Thyroid gland (tissue), 4 donors: ENCODE measurements at regions not wholly inside any gene's neighbourhood (a gene's known extent, or its start where the extent isn't known, plus 50 kb on each side); places are given as distances from the start of the nearest gene placed in this dataset.

Experiments
- DNase-seq, 2 donors: peaks; one replicate each; pipeline ENCODE4 v3.0.0-alpha.2; 2019
- H3K27ac ChIP-seq, 3 donors: fragments of 200-600 bp; sonication (generic); 1 replicate in 2 of 3; 2 replicates in 1 of 3; pipeline ENCODE4 v1.5.1; 2016 to 2019; ENCODE audit warnings: mild to moderate bottlenecking in 1 of 3, moderate library complexity in 1 of 3
- H3K27me3 ChIP-seq: fragments of 200-600 bp; sonication (generic); one replicate; pipeline ENCODE4 v1.5.1; 2019
- H3K36me3 ChIP-seq, 2 donors: fragments of 200-600 bp; sonication (generic); one replicate each; pipeline ENCODE4 v1.5.1; 2016 to 2019
- H3K4me1 ChIP-seq, 2 donors: fragments of 200-600 bp; sonication (generic); one replicate each; pipeline ENCODE4 v1.5.1; 2017 to 2019
- H3K4me3 ChIP-seq, 3 donors: fragments of 200-600 bp; sonication (generic); replicated peaks in 1 of 3; 1 replicate in 2 of 3; 2 replicates in 1 of 3; pipeline ENCODE4 v1.5.1; 2016; ENCODE audit warnings: mild to moderate bottlenecking in 1 of 3
- H3K9me3 ChIP-seq: fragments of 200-600 bp; sonication (generic); one replicate; pipeline ENCODE4 v1.5.1; 2017
- POLR2A ChIP-seq, 2 donors: fragments of 450-650 bp; IDR thresholded peaks; one replicate each; pipeline ENCODE4 v1.6.1; 2017; ENCODE audit warnings: antibody characterized with exemption in 2 of 2, mild to moderate bottlenecking in 2 of 2, moderate library complexity in 1 of 2
- whole genome bisulfite sequencing, 2 donors: methylation state at CpG; one replicate each; pipeline ENCODE4 v1.1.5; 2017; 5-methylcytosine and 5-hydroxymethylcytosine counted together
- intact Hi-C: fragments of 100-400 bp; cut with DNase I; formaldehyde crosslinking; loops from one replicate; pipeline ENCODE4 v1.15.1; 2023
- TF ChIP-seq, protein P1 (sequence below), 6 experiments: fragments of 200-600 bp in 3 of 6; fragments of 450-650 bp in 3 of 6; sonication (generic) in 3 of 6; IDR thresholded peaks; one replicate each; pipeline ENCODE4 v1.5.1; 2016 to 2019; ENCODE audit warnings: antibody characterized with exemption in 6 of 6, mild to moderate bottlenecking in 2 of 6, inconsistent platforms in 1 of 6, moderate library complexity in 1 of 6

DNA sequence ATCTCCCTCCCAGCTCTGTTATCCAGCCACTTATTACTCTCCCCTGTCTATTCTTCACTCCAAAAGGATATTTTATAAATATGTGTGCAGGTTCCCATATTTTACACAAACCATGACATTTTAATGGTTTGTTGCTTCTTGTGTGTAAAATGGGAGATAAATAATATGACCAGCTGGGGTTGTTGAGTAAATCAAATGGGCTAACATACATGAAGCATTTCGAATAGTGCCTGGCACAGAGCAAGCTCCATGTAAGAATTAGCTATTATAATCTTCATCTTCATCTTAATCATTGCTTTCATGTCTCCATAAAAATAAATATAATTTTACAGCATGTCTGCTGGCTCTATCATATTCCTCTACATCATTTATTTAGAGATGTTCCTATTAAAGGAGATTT lies 283.1 kb downstream of the RAD51AP2 start:
- DNase-seq, result no peak
- Histone ChIP-seq H3K9me3 (no peaks in the 10 kb centered on the region), H3K27me3 (no peaks in the 10 kb centered on the region), H3K27ac (no peak overlapping the region), H3K4me3 (no peak overlapping the region), H3K4me1 (no peaks in the 10 kb centered on the region), H3K36me3 (no peaks in the 10 kb centered on the region)
- TF ChIP-seq, protein P1, sequence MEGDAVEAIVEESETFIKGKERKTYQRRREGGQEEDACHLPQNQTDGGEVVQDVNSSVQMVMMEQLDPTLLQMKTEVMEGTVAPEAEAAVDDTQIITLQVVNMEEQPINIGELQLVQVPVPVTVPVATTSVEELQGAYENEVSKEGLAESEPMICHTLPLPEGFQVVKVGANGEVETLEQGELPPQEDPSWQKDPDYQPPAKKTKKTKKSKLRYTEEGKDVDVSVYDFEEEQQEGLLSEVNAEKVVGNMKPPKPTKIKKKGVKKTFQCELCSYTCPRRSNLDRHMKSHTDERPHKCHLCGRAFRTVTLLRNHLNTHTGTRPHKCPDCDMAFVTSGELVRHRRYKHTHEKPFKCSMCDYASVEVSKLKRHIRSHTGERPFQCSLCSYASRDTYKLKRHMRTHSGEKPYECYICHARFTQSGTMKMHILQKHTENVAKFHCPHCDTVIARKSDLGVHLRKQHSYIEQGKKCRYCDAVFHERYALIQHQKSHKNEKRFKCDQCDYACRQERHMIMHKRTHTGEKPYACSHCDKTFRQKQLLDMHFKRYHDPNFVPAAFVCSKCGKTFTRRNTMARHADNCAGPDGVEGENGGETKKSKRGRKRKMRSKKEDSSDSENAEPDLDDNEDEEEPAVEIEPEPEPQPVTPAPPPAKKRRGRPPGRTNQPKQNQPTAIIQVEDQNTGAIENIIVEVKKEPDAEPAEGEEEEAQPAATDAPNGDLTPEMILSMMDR (IDR thresholded peaks at IDR 0.05), result no peak
- no peak for TF ChIP-seq POLR2A (IDR thresholded peaks at IDR 0.05)
- intact Hi-C loops, result no loop called here
- 81 to 93% methylated on average over 1 of the region's 1 CpG for WGBS, 2 donors

DNA sequence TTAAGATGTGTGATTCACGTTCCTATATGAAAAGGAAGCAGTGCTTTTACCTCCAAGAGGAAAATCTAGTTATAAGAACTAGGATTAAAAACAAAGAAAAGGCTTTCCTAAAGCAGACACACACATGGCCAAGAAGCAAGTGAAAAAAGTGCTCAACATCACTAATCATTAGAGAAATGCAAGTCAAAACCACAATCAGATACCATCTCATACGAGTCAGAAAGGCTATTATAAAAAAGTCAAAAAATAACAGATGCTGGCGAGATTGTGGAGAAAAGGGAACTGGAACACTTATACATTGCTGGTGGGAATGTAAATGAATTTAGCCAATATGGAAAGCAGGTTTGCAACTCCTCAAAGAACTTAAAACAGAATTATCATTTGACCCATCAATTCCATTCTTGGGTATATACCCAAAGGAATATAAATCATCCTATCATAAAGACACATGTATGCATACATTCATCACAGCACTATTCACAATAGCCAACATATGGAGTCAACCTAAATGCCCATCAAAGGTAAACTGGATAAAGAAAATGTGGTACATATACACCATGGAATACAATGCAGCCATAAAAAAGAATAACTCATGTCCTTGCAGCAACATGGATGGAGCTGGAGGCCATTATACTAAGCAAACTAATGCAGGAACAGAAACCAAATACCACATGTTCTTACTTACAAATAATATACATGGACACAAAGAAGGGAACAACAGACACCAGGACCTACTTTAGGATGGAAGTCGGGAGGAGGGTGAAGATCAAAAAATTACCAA lies 285.3 kb downstream of the RAD51AP2 start:
- no peaks in the 10 kb centered on the region for H3K27me3 ChIP-seq
- TF ChIP-seq POLR2A (IDR thresholded peaks at IDR 0.05), result no peak
- TF ChIP-seq, protein P1 (IDR thresholded peaks at IDR 0.05), result no peak
- H3K4me3 ChIP-seq, result no peak overlapping the region
- H3K4me1 ChIP-seq, result no peaks in the 10 kb centered on the region
- H3K9me3 ChIP-seq, result no peaks in the 10 kb centered on the region
- 83 to 89% methylated on average over 4 of the region's 4 CpGs for WGBS, 2 donors
- H3K36me3 ChIP-seq, result no peaks in the 10 kb centered on the region
- intact Hi-C loops, result no loop called here
- H3K27ac ChIP-seq, result no peak overlapping the region
- no peak for DNase-seq

DNA sequence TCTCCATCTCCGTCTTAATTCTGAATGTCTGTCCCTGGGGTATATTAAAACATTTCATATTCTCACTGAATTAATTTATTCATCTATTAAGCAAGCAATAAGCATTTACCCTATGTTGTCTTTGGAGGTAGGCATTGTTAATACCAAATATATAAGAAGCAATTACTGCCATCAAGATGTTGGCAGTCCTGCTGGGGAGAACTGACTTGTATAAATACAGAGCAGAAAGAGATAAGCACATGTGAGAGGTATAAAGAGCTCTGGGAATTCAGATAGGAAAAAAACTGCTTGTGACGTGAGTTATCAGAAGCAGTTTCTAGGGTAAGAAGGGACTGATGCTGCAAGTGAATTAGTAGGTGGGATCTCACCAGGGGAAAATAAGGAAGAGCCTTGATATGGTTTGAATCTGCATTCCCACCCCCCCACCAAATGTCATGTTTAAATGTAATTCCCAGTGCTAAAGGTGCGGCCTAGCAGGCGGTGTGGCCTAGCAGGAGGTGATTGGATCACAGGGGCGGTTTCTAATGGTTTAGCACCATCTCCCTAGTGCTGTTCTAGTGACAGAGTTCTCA lies 286.8 kb downstream of the RAD51AP2 start:
- DNase-seq, result no peak
- no peaks in the 10 kb centered on the region for H3K27me3 ChIP-seq
- no peaks in the 10 kb centered on the region for H3K4me1 ChIP-seq
- no peaks in the 10 kb centered on the region for H3K9me3 ChIP-seq
- 91 to 92% methylated on average over 5 of the region's 5 CpGs for WGBS, 2 donors
- no peak overlapping the region for H3K4me3 ChIP-seq
- no peaks in the 10 kb centered on the region for H3K36me3 ChIP-seq
- intact Hi-C loops, result no loop called here
- TF ChIP-seq, protein P1 (IDR thresholded peaks at IDR 0.05), result no peak
- TF ChIP-seq POLR2A (IDR thresholded peaks at IDR 0.05), result no peak
- no peak overlapping the region for H3K27ac ChIP-seq

DNA sequence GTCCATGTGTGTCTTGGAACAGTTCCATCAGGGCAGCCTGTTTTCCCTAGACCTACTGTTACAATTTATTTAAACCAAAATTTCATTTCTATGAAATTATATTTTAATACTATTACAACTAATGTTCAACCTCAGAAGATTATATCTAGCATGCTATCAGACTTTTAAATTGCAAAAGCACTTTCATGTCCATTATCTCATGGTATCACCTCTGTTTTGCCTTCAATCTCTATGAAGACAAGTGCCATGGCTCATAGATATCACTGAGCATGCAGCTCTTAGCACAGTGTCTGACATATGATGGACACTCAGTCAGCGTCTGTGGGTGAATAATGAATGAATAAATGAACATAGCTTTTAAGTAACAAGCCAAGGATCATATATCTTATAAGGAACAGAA lies 288.8 kb downstream of the RAD51AP2 start:
- no peak for TF ChIP-seq POLR2A (IDR thresholded peaks at IDR 0.05)
- TF ChIP-seq, protein P1 (IDR thresholded peaks at IDR 0.05), result no peak
- Histone ChIP-seq H3K27ac (no peak overlapping the region), H3K9me3 (no peaks in the 10 kb centered on the region), H3K27me3 (no peaks in the 10 kb centered on the region), H3K36me3 (no peaks in the 10 kb centered on the region), H3K4me3 (no peak overlapping the region), H3K4me1 (no peaks in the 10 kb centered on the region)
- WGBS, 2 donors, result 75 to 97% methylated on average over 1 of the region's 1 CpG
- no peak for DNase-seq
- intact Hi-C loops, result no loop called here

DNA sequence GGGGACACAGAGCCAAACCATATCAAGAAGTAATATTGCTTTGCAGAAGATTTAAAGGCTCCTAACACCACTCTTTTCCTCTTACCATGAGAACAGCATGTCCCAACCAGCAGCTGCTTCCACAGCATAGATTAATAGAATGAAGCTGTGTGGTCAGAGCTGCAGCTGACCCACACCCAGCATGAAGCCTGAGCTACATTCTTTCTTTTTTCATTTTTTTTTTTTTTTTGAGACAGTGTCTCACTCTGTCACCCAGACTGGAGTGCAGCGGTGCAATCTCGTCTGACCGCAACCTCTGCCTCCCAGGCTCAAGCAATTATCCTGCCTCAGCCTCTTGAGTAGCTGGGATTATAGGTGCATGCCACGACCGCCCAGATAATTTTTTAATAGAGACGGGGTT lies 289.8 kb downstream of the RAD51AP2 start:
- Histone ChIP-seq H3K9me3 (no peaks in the 10 kb centered on the region), H3K27me3 (no peaks in the 10 kb centered on the region), H3K4me1 (no peaks in the 10 kb centered on the region), H3K27ac (no peak overlapping the region), H3K4me3 (no peak overlapping the region), H3K36me3 (no peaks in the 10 kb centered on the region)
- no peak for TF ChIP-seq POLR2A (IDR thresholded peaks at IDR 0.05)
- TF ChIP-seq, protein P1 (IDR thresholded peaks at IDR 0.05), result no peak
- intact Hi-C loops, result no loop called here
- no peak for DNase-seq
- 79 to 82% methylated on average over 6 of the region's 6 CpGs for WGBS, 2 donors
